ENCODE measurements at regions not wholly inside any gene's neighbourhood (a gene's known extent, or its start where the extent isn't known, plus 50 kb on each side); places are given as distances from the start of the nearest gene placed in this dataset.

DNA sequence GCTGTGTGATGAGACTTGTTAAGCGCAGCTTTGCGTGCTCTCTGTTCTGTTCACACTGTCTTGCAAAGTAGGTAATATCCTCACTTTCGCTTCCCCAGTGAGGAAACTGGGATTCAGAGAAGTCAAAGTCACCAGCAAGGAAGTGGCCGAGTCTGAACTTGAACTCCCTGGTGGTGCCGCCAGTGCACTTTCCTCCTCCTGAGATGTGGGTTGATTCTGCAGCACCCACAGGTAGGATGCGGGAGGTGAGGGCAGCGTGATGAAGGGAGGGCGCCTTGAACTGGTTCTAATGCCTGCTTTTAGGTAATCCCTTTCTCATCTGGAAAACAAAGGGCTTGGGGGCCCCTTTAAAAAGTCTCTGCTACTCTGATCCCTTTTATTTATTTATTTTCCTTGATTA, 54.9 kb upstream of the IGF1 start:
- no peak for DNase-seq (ENCODE audit: low spot score)

DNA sequence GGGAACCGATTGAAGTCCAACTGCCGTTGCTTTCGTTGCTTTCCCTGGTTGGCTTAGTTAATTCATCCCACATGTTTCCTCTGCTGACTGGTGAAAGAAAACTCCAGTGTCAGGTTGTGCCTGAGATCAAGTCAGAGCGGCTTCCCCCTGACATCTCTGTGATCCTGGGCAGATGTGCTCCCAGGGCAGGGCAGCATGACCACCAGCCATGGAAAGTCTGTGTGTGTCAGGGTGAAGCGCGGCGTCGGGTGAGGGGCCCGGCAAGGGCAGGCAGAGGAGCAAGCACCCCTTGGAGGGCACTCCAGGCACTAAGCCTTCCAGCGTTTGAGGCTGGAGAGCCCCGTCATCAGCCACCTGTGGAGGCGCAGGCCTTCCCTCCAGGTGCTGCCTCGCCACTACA, 54.5 kb upstream of the IGF1 start:
- no peak for DNase-seq (ENCODE audit: low spot score)

DNA sequence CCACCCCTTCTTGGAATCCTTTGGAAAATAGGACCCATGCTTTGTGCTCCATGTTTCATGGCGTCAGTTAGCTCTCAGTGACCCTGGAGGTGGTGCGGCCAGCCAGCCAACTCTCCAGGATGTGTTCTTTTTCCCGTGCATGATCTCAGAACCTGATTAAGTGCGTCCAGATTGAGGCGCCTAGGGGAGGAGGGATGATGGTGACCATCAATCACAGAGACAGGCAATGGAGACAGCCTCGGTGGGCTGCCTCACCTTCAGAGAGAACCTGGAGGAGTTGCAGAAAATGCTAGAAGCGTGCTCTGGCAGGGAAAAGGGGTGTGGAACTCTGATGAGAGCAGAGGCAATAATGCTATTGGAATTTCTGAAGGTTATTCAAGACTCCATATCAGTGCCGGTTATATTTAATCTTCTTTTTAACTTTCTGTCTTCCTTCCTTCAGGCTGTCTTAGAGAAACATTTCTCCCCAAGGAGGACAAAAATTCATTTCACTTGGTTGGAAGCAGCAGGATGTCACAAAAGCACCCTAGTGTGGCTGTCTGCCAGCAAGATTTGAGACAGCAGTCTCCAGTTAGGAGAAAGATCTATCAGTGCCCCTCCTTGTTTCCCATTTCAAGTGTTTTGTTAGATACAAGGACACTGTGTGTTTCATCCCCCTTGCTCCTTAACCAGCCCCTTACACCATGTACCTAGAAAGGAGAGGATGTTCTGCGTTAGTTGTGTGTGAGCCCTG, 53.3 kb upstream of the IGF1 start:
- no peak for DNase-seq (ENCODE audit: low spot score)
